DMS114 treated with DMSO at 0.1 percent for 48 hours (cell line): ENCODE measurements at regions not wholly inside any gene's neighbourhood (a gene's known extent, or its start where the extent isn't known, plus 50 kb on each side); places are given as distances from the start of the nearest gene placed in this dataset.
"Not testable (repeated sequence)": the region's sequence is repeated elsewhere in the genome, so short reads cannot be mapped to it uniquely, and the experiment has no call there.

ENCODE experiments used
- DNase-seq: peaks from one replicate; lab custom pipeline; 2025; ENCODE audit not compliant: unreplicated experiment; lab: John Stamatoyannopoulos, UW

GRCh38 chr18:41899535-41899934 is 55.5 kb upstream of the PIK3C3 start:
- DNase-seq, result no peak

GRCh38 chr18:41893432-41893831 is 61.6 kb upstream of the PIK3C3 start:
- no peak for DNase-seq

- DNase-seq, result no peak
Observed at GRCh38 chr18:41887100-41887499, 67.9 kb upstream of the PIK3C3 start.

GRCh38 chr18:41886126-41886807 is 68.8 kb upstream of the PIK3C3 start:
- DNase-seq, result no peak

GRCh38 chr18:41881285-41881684 is 73.7 kb upstream of the PIK3C3 start:
- DNase-seq, result no peak

- no peak for DNase-seq
Observed at GRCh38 chr18:41879256-41879655, 75.8 kb upstream of the PIK3C3 start.

GRCh38 chr18:41875094-41875780 is 79.8 kb upstream of the PIK3C3 start:
- no peak for DNase-seq

- DNase-seq, result no peak
Observed at GRCh38 chr18:41873730-41874129, 81.3 kb upstream of the PIK3C3 start.

GRCh38 chr18:41872206-41872605 is 82.8 kb upstream of the PIK3C3 start:
- DNase-seq, result no peak

GRCh38 chr18:41871229-41872000 is 83.6 kb upstream of the PIK3C3 start:
- DNase-seq, result no peak

GRCh38 chr18:41870817-41871216 is 84.2 kb upstream of the PIK3C3 start:
- no peak for DNase-seq

- DNase-seq, result no peak
Observed at GRCh38 chr18:41870191-41870590, 84.8 kb upstream of the PIK3C3 start.

- not testable (repeated sequence) for DNase-seq
Observed at GRCh38 chr18:41865796-41866195, 89.2 kb upstream of the PIK3C3 start.

GRCh38 chr18:41864216-41864615 is 90.8 kb upstream of the PIK3C3 start:
- DNase-seq, result no peak

GRCh38 chr18:41862921-41863320 is 92.1 kb upstream of the PIK3C3 start:
- DNase-seq, result no peak

GRCh38 chr18:41860987-41861386 is 94.0 kb upstream of the PIK3C3 start:
- DNase-seq, result no peak

GRCh38 chr18:41858761-41859555 is 96.1 kb upstream of the PIK3C3 start:
- DNase-seq, result no peak

GRCh38 chr18:41853280-41853679 is 101.8 kb upstream of the PIK3C3 start:
- DNase-seq, result no peak

GRCh38 chr18:41850781-41851180 is 104.3 kb upstream of the PIK3C3 start:
- DNase-seq, result no peak

- no peak for DNase-seq
Observed at GRCh38 chr18:41849632-41850031, 105.4 kb upstream of the PIK3C3 start.

- DNase-seq, result no peak
Observed at GRCh38 chr18:41845563-41845962, 109.5 kb upstream of the PIK3C3 start.
